Motor neuron (in vitro differentiated cells): ENCODE measurements at regions not wholly inside any gene's neighbourhood (a gene's known extent, or its start where the extent isn't known, plus 50 kb on each side); places are given as distances from the start of the nearest gene placed in this dataset.
"Not testable (repeated sequence)": the region's sequence is repeated elsewhere in the genome, so short reads cannot be mapped to it uniquely, and the experiment has no call there.

Experiments
- ATAC-seq, 8 experiments: fragments of 200-7000 bp; cut with Tn5 transposase; replicated peaks in 6 of 8; 2 replicates each; pipeline ENCODE4 v1.8.0; 2021; ENCODE audit warnings: mild to moderate bottlenecking in 8 of 8, moderate library complexity in 8 of 8
- H3K27ac ChIP-seq, 2 donors: fragments of 250-450 bp; sonication (Bioruptor Pico); 2 replicates each; pipeline ENCODE4 v1.9.0; 2021; ENCODE audit warnings: antibody characterized with exemption in 2 of 2, mild to moderate bottlenecking in 2 of 2, moderate library complexity in 1 of 2
- H3K4me1 ChIP-seq, 2 donors: fragments of 250-450 bp; sonication (Bioruptor Pico); replicated peaks in 1 of 2; 2 replicates each; pipeline ENCODE4 v1.6.1; 2021; ENCODE audit warnings: antibody characterized with exemption in 2 of 2, mild to moderate bottlenecking in 2 of 2, moderate library complexity in 1 of 2
- H3K4me3 ChIP-seq, 5 donors: fragments of 250-450 bp; sonication (Bioruptor Pico); 2 replicates each; pipeline ENCODE4 v1.9.0; 2021; ENCODE audit warnings: antibody characterized with exemption in 5 of 5, mild to moderate bottlenecking in 5 of 5, moderate library complexity in 4 of 5
- WGBS, 10 experiments: fragments of 450-650 bp; shearing (Covaris generic); methylation state at CpG; one replicate each; pipeline ENCODE4 v1.0.0; 2022; 5-methylcytosine and 5-hydroxymethylcytosine counted together
- in situ Hi-C, 9 experiments: fragments of 400-800 bp; cut with MboI; loops; one replicate each; pipeline ENCODE4 v1.15.0; 2021; ENCODE audit warnings: low sequenced_read_pairs in 9 of 9, low pct_unique_long_range_greater_than_20kb in 2 of 9; ENCODE audit not compliant: unreplicated experiment in 9 of 9

- H3K4me1 ChIP-seq, H3K27ac ChIP-seq, ATAC-seq, in situ Hi-C loops, H3K4me3 ChIP-seq: not testable (repeated sequence)
- 7 to 43% (median 24%) methylated on average over 1 to 2 of the region's 2 CpGs for WGBS, 10 experiments
Measured at GRCh38 chr22:11060797-11061196, 4467.2 kb upstream of the OR11H1 start.

- 0 to 30% (median 9%) methylated on average over 2 of the region's 3 CpGs; no CpG with 5 or more reads in 2 of the 10 experiments for WGBS, 10 experiments
- in situ Hi-C loops, H3K4me1 ChIP-seq, ATAC-seq, H3K27ac ChIP-seq, H3K4me3 ChIP-seq: not testable (repeated sequence)
Measured at GRCh38 chr22:11062534-11062933, 4465.5 kb upstream of the OR11H1 start.

GRCh38 chr22:11063022-11063685 is 4464.8 kb upstream of the OR11H1 start:
- 0 to 18% (median 7%) methylated on average over 2 to 4 of the region's 5 CpGs for WGBS, 10 experiments
- in situ Hi-C loops, H3K27ac ChIP-seq, H3K4me3 ChIP-seq, H3K4me1 ChIP-seq, ATAC-seq: not testable (repeated sequence)

- 47 to 100% (median 64%) methylated on average over 2 to 6 of the region's 6 CpGs for WGBS, 10 experiments
- H3K4me3 ChIP-seq, H3K27ac ChIP-seq, H3K4me1 ChIP-seq, in situ Hi-C loops, ATAC-seq: not testable (repeated sequence)
Measured at GRCh38 chr22:11065210-11065609, 4462.8 kb upstream of the OR11H1 start.

GRCh38 chr22:11065876-11066457 is 4462.0 kb upstream of the OR11H1 start:
- ATAC-seq, H3K27ac ChIP-seq, in situ Hi-C loops, H3K4me1 ChIP-seq, H3K4me3 ChIP-seq: not testable (repeated sequence)
- 51 to 91% (median 63%) methylated on average over 6 to 18 of the region's 18 CpGs for WGBS, 10 experiments

GRCh38 chr22:11066458-11067285 is 4461.3 kb upstream of the OR11H1 start:
- WGBS, 10 experiments, result 36 to 82% (median 63%) methylated on average over 1 to 25 of the region's 29 CpGs
- ATAC-seq, result no peak
- no peak overlapping the region for H3K4me3 ChIP-seq
- in situ Hi-C loops, result no loop called here
- no peaks in the 10 kb centered on the region for H3K4me1 ChIP-seq
- no peak overlapping the region for H3K27ac ChIP-seq

- H3K27ac ChIP-seq, in situ Hi-C loops, H3K4me3 ChIP-seq, ATAC-seq, H3K4me1 ChIP-seq: not testable (repeated sequence)
- WGBS, 10 experiments, result 11 to 71% (median 38%) methylated on average over 4 to 13 of the region's 13 CpGs; no CpG with 5 or more reads in 1 of the 10 experiments
Measured at GRCh38 chr22:11067286-11067871, 4460.6 kb upstream of the OR11H1 start.

- in situ Hi-C loops, result not testable (repeated sequence)
Measured at GRCh38 chr22:11067937-11068336, 4460.1 kb upstream of the OR11H1 start.

GRCh38 chr22:11068406-11068805 is 4459.6 kb upstream of the OR11H1 start:
- H3K4me1 ChIP-seq, in situ Hi-C loops, H3K4me3 ChIP-seq, H3K27ac ChIP-seq, ATAC-seq: not testable (repeated sequence)

More at GRCh38 chr22:11067937-11068336, 4460.1 kb upstream of the OR11H1 start:
- ATAC-seq, H3K4me1 ChIP-seq, H3K4me3 ChIP-seq, H3K27ac ChIP-seq: not testable (repeated sequence)
- 31 to 70% (median 49%) methylated on average over 1 to 6 of the region's 7 CpGs; no CpG with 5 or more reads in 1 of the 10 experiments for WGBS, 10 experiments
